ENCODE measurements at regions not wholly inside any gene's neighbourhood (a gene's known extent, or its start where the extent isn't known, plus 50 kb on each side); places are given as distances from the start of the nearest gene placed in this dataset.

DNA sequence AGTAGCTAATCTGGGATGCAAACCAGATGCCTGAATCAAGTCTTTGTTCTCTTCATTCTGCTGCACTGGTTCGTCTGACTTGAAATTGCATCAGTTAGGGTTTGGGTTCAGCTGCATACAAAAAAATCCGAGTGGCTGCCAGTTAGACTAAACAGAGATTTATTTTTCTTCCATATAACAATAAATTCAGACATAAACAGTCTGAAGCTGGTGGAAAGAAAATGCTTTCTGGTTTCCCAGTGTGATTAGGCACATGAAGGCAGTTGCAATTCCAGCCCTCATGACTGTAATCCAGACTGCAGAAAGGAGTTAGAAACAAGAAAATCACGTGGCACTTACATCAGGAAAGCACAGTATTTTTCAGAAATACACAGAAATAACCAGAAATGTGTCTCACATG is 930.7 kb downstream of the MCTP2 start:
- Mint-ChIP-seq H3K4me1 (ENCODE audit: low read depth) (no peaks in the 10 kb centered on the region), H3K27ac (no peak overlapping the region), H3K4me3 (no peak overlapping the region), H3K36me3 (ENCODE audit: low read depth) (no peaks in the 10 kb centered on the region), H3K27me3 (peaks cover 4% of the 10 kb centered on the region), H3K9me3 (peaks cover 2% of the 10 kb centered on the region)
- ChIA-PET POLR2A (no interaction called here), CTCF (no interaction called here)
- TF ChIP-seq, protein P1, sequence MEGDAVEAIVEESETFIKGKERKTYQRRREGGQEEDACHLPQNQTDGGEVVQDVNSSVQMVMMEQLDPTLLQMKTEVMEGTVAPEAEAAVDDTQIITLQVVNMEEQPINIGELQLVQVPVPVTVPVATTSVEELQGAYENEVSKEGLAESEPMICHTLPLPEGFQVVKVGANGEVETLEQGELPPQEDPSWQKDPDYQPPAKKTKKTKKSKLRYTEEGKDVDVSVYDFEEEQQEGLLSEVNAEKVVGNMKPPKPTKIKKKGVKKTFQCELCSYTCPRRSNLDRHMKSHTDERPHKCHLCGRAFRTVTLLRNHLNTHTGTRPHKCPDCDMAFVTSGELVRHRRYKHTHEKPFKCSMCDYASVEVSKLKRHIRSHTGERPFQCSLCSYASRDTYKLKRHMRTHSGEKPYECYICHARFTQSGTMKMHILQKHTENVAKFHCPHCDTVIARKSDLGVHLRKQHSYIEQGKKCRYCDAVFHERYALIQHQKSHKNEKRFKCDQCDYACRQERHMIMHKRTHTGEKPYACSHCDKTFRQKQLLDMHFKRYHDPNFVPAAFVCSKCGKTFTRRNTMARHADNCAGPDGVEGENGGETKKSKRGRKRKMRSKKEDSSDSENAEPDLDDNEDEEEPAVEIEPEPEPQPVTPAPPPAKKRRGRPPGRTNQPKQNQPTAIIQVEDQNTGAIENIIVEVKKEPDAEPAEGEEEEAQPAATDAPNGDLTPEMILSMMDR (IDR thresholded peaks at IDR 0.05), result no peak
- intact Hi-C loops (cut with micrococcal nuclease), result no loop called here
- DNase-seq, result no peak
- ATAC-seq, result no peak

DNA sequence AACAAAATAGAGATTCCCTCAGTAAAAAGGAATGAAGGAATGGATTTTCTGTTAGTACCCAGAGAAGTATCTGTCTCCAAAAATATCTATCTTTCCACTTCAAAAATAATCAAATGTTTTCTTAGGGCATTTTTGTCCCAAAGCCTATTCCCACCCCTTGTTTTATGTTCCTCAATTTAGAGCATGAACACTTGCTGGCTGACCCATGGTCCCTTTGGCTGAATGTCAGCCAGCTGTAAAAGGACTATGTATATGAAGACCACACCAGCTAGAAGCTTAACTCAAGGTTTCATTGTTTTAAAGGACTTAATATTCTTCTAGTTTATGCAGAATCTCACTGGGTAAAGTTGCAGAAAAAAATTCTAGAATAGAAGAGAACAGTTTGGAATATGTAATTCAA is 931.2 kb downstream of the MCTP2 start:
- ATAC-seq, result no peak
- Mint-ChIP-seq H3K4me1 (ENCODE audit: low read depth) (no peaks in the 10 kb centered on the region), H3K27me3 (peaks cover 4% of the 10 kb centered on the region), H3K4me3 (no peak overlapping the region), H3K36me3 (ENCODE audit: low read depth) (no peaks in the 10 kb centered on the region), H3K9me3 (peaks cover 2% of the 10 kb centered on the region), H3K27ac (no peak overlapping the region)
- intact Hi-C loops (cut with micrococcal nuclease), result no loop called here
- TF ChIP-seq, protein P1 (IDR thresholded peaks at IDR 0.05), result no peak
- ChIA-PET CTCF (no interaction called here), POLR2A (no interaction called here)
- DNase-seq, result no peak

DNA sequence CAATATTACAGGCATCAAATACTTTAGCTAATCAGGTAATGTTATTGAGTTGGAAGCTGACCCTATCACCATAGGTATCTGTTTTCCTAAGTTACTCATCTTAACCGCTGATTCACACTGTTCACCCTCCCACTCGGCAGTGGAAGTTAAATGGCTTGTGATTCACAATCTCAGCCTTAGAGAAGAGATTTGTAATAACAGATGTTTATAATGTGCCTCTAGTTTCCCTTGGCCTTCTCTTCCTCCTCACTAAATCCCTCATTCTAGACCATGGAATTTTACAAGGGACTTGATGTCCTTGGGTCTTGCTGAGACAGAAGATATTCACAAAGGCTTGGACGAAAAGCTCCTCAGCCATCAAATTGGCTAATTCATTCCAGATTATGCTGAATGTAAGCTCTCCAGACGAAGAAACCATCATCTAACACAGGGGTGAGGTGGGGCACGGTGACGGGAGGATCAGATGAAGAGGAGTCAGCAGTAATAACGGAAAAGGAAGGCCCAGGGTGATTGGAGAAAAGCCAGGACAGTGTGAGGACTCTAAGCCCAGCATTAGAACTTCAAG is 931.7 kb downstream of the MCTP2 start:
- Mint-ChIP-seq H3K27me3 (peaks cover 4% of the 10 kb centered on the region), H3K4me1 (ENCODE audit: low read depth) (no peaks in the 10 kb centered on the region), H3K9me3 (peaks cover 2% of the 10 kb centered on the region), H3K4me3 (no peak overlapping the region), H3K27ac (no peak overlapping the region), H3K36me3 (ENCODE audit: low read depth) (no peaks in the 10 kb centered on the region)
- intact Hi-C loops (cut with micrococcal nuclease), result no loop called here
- ChIA-PET POLR2A (no interaction called here), CTCF (no interaction called here)
- no peak for DNase-seq
- ATAC-seq, result no peak
- TF ChIP-seq, protein P1 (IDR thresholded peaks at IDR 0.05), result no peak

DNA sequence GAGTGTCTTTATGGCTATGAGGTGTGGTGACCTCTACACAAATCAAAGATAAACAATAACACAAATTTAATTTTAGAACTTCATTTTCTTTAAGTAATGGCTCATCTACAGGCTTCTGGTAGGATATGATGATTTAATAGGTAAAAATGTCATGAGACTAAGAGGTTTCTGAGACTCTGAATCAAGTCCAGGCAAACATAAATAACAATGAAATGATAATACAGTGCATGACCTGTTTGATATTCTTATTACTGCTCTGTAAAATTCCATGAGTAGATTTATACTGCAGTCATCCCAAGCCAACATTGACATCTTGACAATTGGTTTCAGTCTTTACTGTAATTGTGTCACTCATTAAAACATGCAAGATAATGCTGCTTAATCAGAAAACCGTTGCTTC is 936.8 kb downstream of the MCTP2 start:
- POLR2A ChIA-PET, result no interaction called here
- no peak overlapping the region for H3K27ac Mint-ChIP-seq
- CTCF ChIA-PET, result no interaction called here

DNA sequence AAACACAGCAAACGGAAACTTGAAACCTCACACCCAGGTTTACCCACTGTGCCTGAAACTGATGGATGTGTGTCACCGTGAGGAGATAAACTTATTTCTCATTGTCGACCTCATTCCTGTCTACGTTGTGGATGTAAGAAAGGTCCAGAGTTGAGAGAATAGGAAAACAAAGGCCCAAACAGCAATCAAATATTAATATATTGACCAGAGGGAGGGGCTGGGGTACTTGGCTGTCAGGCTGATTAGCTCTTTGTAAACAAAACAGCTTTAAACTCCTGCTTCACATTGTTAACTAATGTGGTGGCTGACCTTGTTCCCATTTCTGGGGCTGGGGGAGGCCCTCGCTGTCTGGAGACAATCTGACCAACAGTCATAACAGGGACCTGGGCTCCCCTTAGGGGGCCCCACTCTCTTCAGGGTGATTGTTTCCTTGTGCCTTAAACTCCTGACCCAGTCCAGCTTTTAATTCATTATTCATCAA is 937.6 kb downstream of the MCTP2 start:
- Mint-ChIP-seq H3K27me3 (peaks cover 22% of the 10 kb centered on the region), H3K4me1 (ENCODE audit: low read depth) (no peaks in the 10 kb centered on the region), H3K4me3 (no peak overlapping the region), H3K36me3 (ENCODE audit: low read depth) (no peaks in the 10 kb centered on the region), H3K27ac (no peak overlapping the region), H3K9me3 (peaks cover 2% of the 10 kb centered on the region)
- ChIA-PET CTCF (no interaction called here), POLR2A (no interaction called here)
- no peak for ATAC-seq
- TF ChIP-seq, protein P1 (IDR thresholded peaks at IDR 0.05), result no peak
- no peak for DNase-seq
- intact Hi-C loops (cut with micrococcal nuclease), result no loop called here

More for the DNA sequence above, 936.8 kb downstream of the MCTP2 start:
- ATAC-seq (no peak), DNase-seq (no peak)
- intact Hi-C loops (cut with micrococcal nuclease), result no loop called here
- TF ChIP-seq, protein P1 (IDR thresholded peaks at IDR 0.05), result no peak
- Mint-ChIP-seq H3K4me1 (ENCODE audit: low read depth) (no peaks in the 10 kb centered on the region), H3K4me3 (no peak overlapping the region), H3K9me3 (peaks cover 2% of the 10 kb centered on the region), H3K36me3 (ENCODE audit: low read depth) (no peaks in the 10 kb centered on the region), H3K27me3 (peaks cover 22% of the 10 kb centered on the region)

All from activated CD8-positive, alpha-beta T cell treated with anti-CD3 and anti-CD28 coated beads for 36 hours (primary cell).